GM12878 (cell line): ENCODE measurements at regions not wholly inside any gene's neighbourhood (a gene's known extent, or its start where the extent isn't known, plus 50 kb on each side); places are given as distances from the start of the nearest gene placed in this dataset.

ENCODE experiments used
- BHLHE40 ChIP-seq, 2 experiments: fragments of 450-650 bp in 1 of 2; IDR thresholded peaks; 2 replicates each; pipeline ENCODE4 v1.6.1; 2011 to 2017; ENCODE audit warnings: low read depth in 2 of 2, borderline replicate concordance in 1 of 2, improper control_type of control experiment in 1 of 2, low read length in 1 of 2, mild to moderate bottlenecking in 1 of 2
- CTCF ChIP-seq, 3 experiments: IDR thresholded peaks in 2 of 3; conservative IDR thresholded peaks in 1 of 3; 2 replicates each; pipeline ENCODE4 v1.5.1; 2011; ENCODE audit warnings: low read depth in 3 of 3, low read length in 3 of 3, mild to moderate bottlenecking in 3 of 3, control low read depth in 2 of 3, moderate library complexity in 2 of 3, inconsistent platforms in 1 of 3, mixed read lengths in 1 of 3; ENCODE audit not compliant: control insufficient read depth in 2 of 3, insufficient read depth in 1 of 3; ENCODE audit errors: extremely low read depth in 1 of 3
- MLLT1 ChIP-seq: fragments of 450-650 bp; IDR thresholded peaks from 2 replicates; pipeline ENCODE4 v1.6.1; 2016; ENCODE audit warnings: mild to moderate bottlenecking
- POLR2AphosphoS5 ChIP-seq: IDR thresholded peaks from 2 replicates; pipeline ENCODE4 v1.6.1; 2011; ENCODE audit warnings: mild to moderate bottlenecking, low read length, inconsistent platforms
- RFX5 ChIP-seq: IDR thresholded peaks from 2 replicates; pipeline ENCODE4 v1.6.1; 2011; ENCODE audit warnings: low read depth, low read length, improper control_type of control experiment
- USF2 ChIP-seq: IDR thresholded peaks from 2 replicates; pipeline ENCODE4 v1.6.1; 2011; ENCODE audit warnings: low read depth, low read length, improper control_type of control experiment, borderline replicate concordance
- ZBTB11 ChIP-seq: fragments of 450-650 bp; formaldehyde crosslinking; IDR thresholded peaks from 2 replicates; pipeline ENCODE4 v1.5.0; 2022; ENCODE audit warnings: mild to moderate bottlenecking, missing genetic modification characterization

- TF ChIP-seq CTCF (IDR thresholded peaks at IDR 0.05 in 2 of 3, conservative IDR thresholded peaks at IDR 0.05 in 1 of 3; ENCODE audit: control insufficient read depth in 2 of 3, extremely low read depth in 1 of 3, insufficient read depth in 1 of 3, low read depth in 3 of 3, low read length in 3 of 3) (no peak), POLR2AphosphoS5 (no peak), USF2 (no peak), ZBTB11 (CRISPR knock-in tag) (no peak), RFX5 (no peak), MLLT1 (no peak), BHLHE40 (IDR thresholded peaks at IDR 0.05; ENCODE audit: borderline replicate concordance in 1 of 2, low read depth in 2 of 2, low read length in 1 of 2) (no peak)
Observed at GRCh38 chr9:38276771-38277439, 115.6 kb upstream of the ALDH1B1 start.
